ENCODE measurements at regions not wholly inside any gene's neighbourhood (a gene's known extent, or its start where the extent isn't known, plus 50 kb on each side); places are given as distances from the start of the nearest gene placed in this dataset.

- no peak for TF ChIP-seq E2F5 (CRISPR knock-in tag; IDR thresholded peaks at IDR 0.05)
- no peak for TF ChIP-seq GTF2I (CRISPR knock-in tag; conservative IDR thresholded peaks at IDR 0.05)
- TF ChIP-seq ATF3 (CRISPR knock-in tag; conservative IDR thresholded peaks at IDR 0.05) = no peak
- TF ChIP-seq FOXK1 (CRISPR knock-in tag; IDR thresholded peaks at IDR 0.05) = no peak
- TF ChIP-seq MAX (CRISPR knock-in tag; IDR thresholded peaks at IDR 0.05) = no peak
- TF ChIP-seq MYBL2 (CRISPR knock-in tag; IDR thresholded peaks at IDR 0.05) = no peak
- CTCF ChIA-PET = no interaction called here
- H3K27ac Mint-ChIP-seq = no peak overlapping the region
- H3K4me3 Mint-ChIP-seq = no peak overlapping the region
- no peaks in the 10 kb centered on the region for H3K36me3 Mint-ChIP-seq
- H3K27me3 Mint-ChIP-seq (ENCODE audit: low read depth) = no peaks in the 10 kb centered on the region
- POLR2A ChIA-PET = no interaction called here
- no peak for DNase-seq (ENCODE audit: low spot score)
- H3K4me1 Mint-ChIP-seq = no peaks in the 10 kb centered on the region
- no peak for ATAC-seq
- peaks cover 10% of the 10 kb centered on the region for H3K9me3 Mint-ChIP-seq
These were observed 119.7 kb upstream of the CRIM1 start for GRCh38 chr2:36235882-36236281.

- no peak for DNase-seq (ENCODE audit: low spot score)
- Mint-ChIP-seq H3K36me3 (no peaks in the 10 kb centered on the region), H3K4me1 (no peaks in the 10 kb centered on the region), H3K27ac (no peak overlapping the region), H3K4me3 (no peak overlapping the region), H3K9me3 (peaks cover 10% of the 10 kb centered on the region), H3K27me3 (ENCODE audit: low read depth) (no peaks in the 10 kb centered on the region)
- CTCF ChIA-PET = no interaction called here
- POLR2A ChIA-PET = no interaction called here
- ATAC-seq = peak; percentile 72
- TF ChIP-seq ZNF423 (CRISPR knock-in tag; IDR thresholded peaks at IDR 0.05) = no peak
- no peak for TF ChIP-seq TEAD1 (CRISPR knock-in tag; IDR thresholded peaks at IDR 0.05)
- no peak for TF ChIP-seq PREB (CRISPR knock-in tag; IDR thresholded peaks at IDR 0.05; ENCODE audit: borderline replicate concordance)
- no peak for TF ChIP-seq FOXK1 (CRISPR knock-in tag; IDR thresholded peaks at IDR 0.05)
- TF ChIP-seq ESRRA (CRISPR knock-in tag; IDR thresholded peaks at IDR 0.05; ENCODE audit: borderline replicate concordance) = no peak
- no peak for TF ChIP-seq TCF7 (CRISPR knock-in tag; IDR thresholded peaks at IDR 0.05; ENCODE audit: low read depth)
- no peak for TF ChIP-seq IRF1 (CRISPR knock-in tag; IDR thresholded peaks at IDR 0.05)
- TF ChIP-seq ZNF281 (CRISPR knock-in tag; IDR thresholded peaks at IDR 0.05) = no peak
- TF ChIP-seq SMAD3 (CRISPR knock-in tag; IDR thresholded peaks at IDR 0.05; ENCODE audit: borderline replicate concordance) = no peak
- TF ChIP-seq MAX (CRISPR knock-in tag; IDR thresholded peaks at IDR 0.05) = no peak
- TF ChIP-seq ZNF232 (CRISPR knock-in tag; IDR thresholded peaks at IDR 0.05) = no peak
- TF ChIP-seq ZNF263 (CRISPR knock-in tag; IDR thresholded peaks at IDR 0.05; ENCODE audit: low read depth) = no peak
- no peak for TF ChIP-seq ATF6 (CRISPR knock-in tag; IDR thresholded peaks at IDR 0.05)
- no peak for TF ChIP-seq ATF2 (CRISPR knock-in tag; IDR thresholded peaks at IDR 0.05; ENCODE audit: borderline replicate concordance, low read depth)
- no peak for TF ChIP-seq GABPB1 (CRISPR knock-in tag; IDR thresholded peaks at IDR 0.05)
- no peak for TF ChIP-seq CBFB (CRISPR knock-in tag; IDR thresholded peaks at IDR 0.05; ENCODE audit: low read depth)
- TF ChIP-seq SMAD4 (CRISPR knock-in tag; IDR thresholded peaks at IDR 0.05) = no peak
- no peak for TF ChIP-seq NR3C1 (CRISPR knock-in tag; conservative IDR thresholded peaks at IDR 0.05; ENCODE audit: low read depth)
These were observed 120.2 kb upstream of the CRIM1 start for GRCh38 chr2:36235426-36235825.

All from WTC11 (cell line).